GM12864 (cell line): ENCODE measurements at regions not wholly inside any gene's neighbourhood (a gene's known extent, or its start where the extent isn't known, plus 50 kb on each side); places are given as distances from the start of the nearest gene placed in this dataset.

Source experiments
- DNase-seq: peaks from one replicate; pipeline ENCODE4 v3.0.0-alpha.2; 2011; ENCODE audit warnings: low read depth
- H3K4me3 ChIP-seq: 2 replicates; pipeline ENCODE4 v1.5.1; 2011; ENCODE audit warnings: mild to moderate bottlenecking, low read depth, low read length, control low read depth
- TF ChIP-seq, protein P1 (sequence below): IDR thresholded peaks from 2 replicates; pipeline ENCODE4 v1.5.1; 2011; ENCODE audit warnings: low read depth, mild to moderate bottlenecking, moderate library complexity, low read length, control low read depth, inconsistent platforms; ENCODE audit errors: missing control alignments

- no peak overlapping the region for H3K4me3 ChIP-seq
- no peak for DNase-seq
- TF ChIP-seq, protein P1, sequence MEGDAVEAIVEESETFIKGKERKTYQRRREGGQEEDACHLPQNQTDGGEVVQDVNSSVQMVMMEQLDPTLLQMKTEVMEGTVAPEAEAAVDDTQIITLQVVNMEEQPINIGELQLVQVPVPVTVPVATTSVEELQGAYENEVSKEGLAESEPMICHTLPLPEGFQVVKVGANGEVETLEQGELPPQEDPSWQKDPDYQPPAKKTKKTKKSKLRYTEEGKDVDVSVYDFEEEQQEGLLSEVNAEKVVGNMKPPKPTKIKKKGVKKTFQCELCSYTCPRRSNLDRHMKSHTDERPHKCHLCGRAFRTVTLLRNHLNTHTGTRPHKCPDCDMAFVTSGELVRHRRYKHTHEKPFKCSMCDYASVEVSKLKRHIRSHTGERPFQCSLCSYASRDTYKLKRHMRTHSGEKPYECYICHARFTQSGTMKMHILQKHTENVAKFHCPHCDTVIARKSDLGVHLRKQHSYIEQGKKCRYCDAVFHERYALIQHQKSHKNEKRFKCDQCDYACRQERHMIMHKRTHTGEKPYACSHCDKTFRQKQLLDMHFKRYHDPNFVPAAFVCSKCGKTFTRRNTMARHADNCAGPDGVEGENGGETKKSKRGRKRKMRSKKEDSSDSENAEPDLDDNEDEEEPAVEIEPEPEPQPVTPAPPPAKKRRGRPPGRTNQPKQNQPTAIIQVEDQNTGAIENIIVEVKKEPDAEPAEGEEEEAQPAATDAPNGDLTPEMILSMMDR = no peak
Measured at GRCh38 chr9:105059252-105059651, 131.3 kb upstream of the ABCA1 start.

GRCh38 chr9:105062222-105062855, 134.4 kb upstream of the ABCA1 start:
- TF ChIP-seq, protein P1 = no peak
- no peak for DNase-seq

GRCh38 chr9:105064248-105065097, 136.5 kb upstream of the ABCA1 start:
- TF ChIP-seq, protein P1 = no peak
- no peak for DNase-seq
- H3K4me3 ChIP-seq = no peak overlapping the region

More at GRCh38 chr9:105062222-105062855, 134.4 kb upstream of the ABCA1 start:
- H3K4me3 ChIP-seq = no peak overlapping the region

DNA sequence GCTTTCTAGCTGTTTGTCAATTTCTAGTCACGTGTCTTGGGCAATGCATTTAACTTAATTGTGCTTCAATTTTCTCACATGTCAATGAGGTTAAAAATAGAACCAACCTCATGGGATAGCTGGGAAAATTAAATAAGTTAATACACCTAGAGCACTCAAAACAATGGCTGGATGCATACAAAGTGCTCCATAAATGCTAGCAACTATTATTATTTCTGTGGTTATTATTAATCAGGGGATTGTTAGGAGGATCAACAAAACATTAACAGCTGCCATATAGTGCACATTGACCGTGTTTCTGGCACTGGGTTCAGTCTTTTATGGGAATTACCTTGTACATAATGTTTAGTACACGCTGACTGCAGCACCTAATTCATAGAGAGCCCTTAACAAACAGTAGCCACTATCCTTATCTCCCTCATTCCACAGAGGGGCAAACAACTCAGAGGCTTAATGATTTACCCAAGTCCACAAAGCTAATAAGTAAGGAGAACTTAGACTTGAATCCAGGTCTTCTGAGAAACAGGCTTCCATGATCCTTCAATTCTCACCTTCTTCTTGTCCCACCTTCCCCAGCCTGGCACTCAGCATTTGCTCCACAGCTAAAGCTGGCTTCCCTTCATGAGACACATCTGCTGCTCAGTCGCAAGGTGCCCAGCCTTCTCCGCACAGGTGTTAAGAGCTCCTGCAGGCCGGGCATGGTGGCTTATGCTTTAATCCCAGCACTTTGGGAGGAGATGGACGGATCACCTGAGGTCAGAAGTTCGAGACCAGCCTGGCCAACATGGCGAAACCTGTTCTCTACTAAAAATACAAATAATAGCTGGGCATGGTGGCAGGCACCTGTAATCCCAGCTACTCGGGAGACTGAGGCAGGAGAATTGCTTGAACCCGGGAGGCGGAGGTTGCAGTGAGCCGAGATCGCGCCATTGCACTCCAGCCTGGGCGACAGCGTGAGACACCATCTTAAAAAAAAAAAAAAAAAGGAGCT, 137.4 kb upstream of the ABCA1 start:
- TF ChIP-seq, protein P1 = no peak
- no peak for DNase-seq
- no peak overlapping the region for H3K4me3 ChIP-seq

GRCh38 chr9:105066275-105066865, 138.4 kb upstream of the ABCA1 start:
- no peak for DNase-seq
- H3K4me3 ChIP-seq = no peak overlapping the region
- TF ChIP-seq, protein P1 = no peak

DNA sequence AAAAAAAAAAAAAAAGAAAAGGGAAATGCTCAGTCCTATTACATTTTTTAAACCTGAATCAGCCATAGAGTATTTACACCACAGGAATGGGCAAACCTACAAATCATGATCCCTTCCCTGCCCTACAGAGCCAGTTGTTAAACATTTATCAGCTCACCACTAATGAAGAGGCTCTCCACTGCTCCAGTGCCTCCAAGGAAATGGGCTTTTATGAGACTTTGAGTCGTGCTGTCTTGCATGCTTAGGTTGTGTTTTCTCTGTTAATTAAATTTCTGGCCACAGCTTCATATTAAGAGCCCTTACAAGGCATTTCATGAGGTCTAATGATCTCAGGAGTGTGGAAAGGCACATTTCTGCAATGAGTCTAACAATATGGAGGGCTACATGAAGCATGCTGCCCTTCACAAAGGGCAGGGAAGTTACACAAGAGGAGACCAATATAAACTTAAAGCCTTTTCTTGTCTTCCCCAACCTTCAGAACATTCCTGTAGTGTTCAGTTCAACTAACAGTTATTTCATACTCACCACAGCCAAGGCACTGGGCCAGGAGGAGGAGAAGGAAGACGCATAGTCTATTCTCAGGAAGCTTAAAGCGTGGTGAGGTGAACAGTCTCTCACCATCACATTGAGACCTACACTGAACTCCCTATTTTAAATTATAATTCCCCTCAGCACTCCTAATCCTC, 140.1 kb upstream of the ABCA1 start:
- no peak for DNase-seq
- H3K4me3 ChIP-seq = no peak overlapping the region
- TF ChIP-seq, protein P1 = no peak
